NCI-H1694 treated with DMSO at 0.1 percent for 48 hours (cell line): ENCODE measurements at regions not wholly inside any gene's neighbourhood (a gene's known extent, or its start where the extent isn't known, plus 50 kb on each side); places are given as distances from the start of the nearest gene placed in this dataset.
"Not testable (repeated sequence)": the region's sequence is repeated elsewhere in the genome, so short reads cannot be mapped to it uniquely, and the experiment has no call there.

ENCODE experiments used
- DNase-seq: peaks from one replicate; lab custom pipeline; 2025; lab: John Stamatoyannopoulos, UW

- DNase-seq: no peak
Measured at GRCh38 chr1:29409616-29410015, 173.3 kb downstream of the PTPRU start.

GRCh38 chr1:29408831-29409605 is 172.7 kb downstream of the PTPRU start:
- no peak for DNase-seq

- DNase-seq: no peak
Measured at GRCh38 chr1:29406814-29407213, 170.5 kb downstream of the PTPRU start.

- DNase-seq: not testable (repeated sequence)
Measured at GRCh38 chr1:29400203-29400602, 163.9 kb downstream of the PTPRU start.

DNA sequence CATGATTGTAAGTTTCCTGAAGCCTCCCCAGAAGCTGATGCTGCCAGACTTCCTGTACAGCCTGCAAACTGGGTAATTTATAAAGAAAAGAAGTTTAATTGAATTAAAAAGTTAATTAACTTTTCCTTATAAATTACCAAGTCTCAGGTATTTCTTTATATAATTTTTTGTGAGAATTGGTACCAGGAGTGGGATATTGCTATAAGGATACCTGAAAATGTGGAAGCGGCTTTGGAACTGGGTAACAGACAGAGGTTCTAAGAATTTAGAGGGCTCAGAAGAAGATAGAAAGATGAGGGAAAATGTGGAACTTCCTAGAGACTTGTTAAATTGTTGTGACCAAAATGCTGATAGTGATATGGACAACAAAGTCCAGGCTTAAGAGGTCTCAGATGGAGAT is 163.1 kb downstream of the PTPRU start:
- DNase-seq: no peak

- DNase-seq: no peak
Measured at GRCh38 chr1:29398431-29398830, 162.1 kb downstream of the PTPRU start.

DNA sequence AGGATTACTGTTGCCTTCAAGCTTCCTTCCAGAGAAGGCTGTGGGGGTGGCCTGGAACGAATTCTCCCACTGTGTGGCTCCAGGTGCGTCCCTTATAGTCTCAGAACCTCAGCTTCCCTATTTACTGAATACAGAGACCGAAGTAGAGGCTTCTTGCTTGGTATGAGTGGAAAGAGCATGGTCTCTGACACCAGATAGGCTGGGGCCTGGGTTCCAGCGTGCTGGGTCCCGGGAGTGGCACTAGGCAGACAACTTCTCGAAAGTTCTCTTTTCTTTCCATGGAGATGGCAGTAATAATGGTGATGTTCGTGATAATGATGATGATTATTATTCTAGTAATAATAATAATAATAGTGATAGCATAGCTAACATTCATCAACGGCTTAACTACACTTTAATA is 161.7 kb downstream of the PTPRU start:
- no peak for DNase-seq

- DNase-seq: no peak
Measured at GRCh38 chr1:29397256-29397590, 160.9 kb downstream of the PTPRU start.

GRCh38 chr1:29396438-29397255 is 160.3 kb downstream of the PTPRU start:
- peak; percentile 19 for DNase-seq

GRCh38 chr1:29395736-29396437 is 159.6 kb downstream of the PTPRU start:
- DNase-seq: no peak

GRCh38 chr1:29394521-29395225 is 158.4 kb downstream of the PTPRU start:
- no peak for DNase-seq

GRCh38 chr1:29393451-29393826 is 157.1 kb downstream of the PTPRU start:
- DNase-seq: no peak

GRCh38 chr1:29392486-29393450 is 156.4 kb downstream of the PTPRU start:
- DNase-seq: no peak

- no peak for DNase-seq
Measured at GRCh38 chr1:29392036-29392435, 155.7 kb downstream of the PTPRU start.

GRCh38 chr1:29391362-29391880 is 155.1 kb downstream of the PTPRU start:
- DNase-seq: no peak

DNA sequence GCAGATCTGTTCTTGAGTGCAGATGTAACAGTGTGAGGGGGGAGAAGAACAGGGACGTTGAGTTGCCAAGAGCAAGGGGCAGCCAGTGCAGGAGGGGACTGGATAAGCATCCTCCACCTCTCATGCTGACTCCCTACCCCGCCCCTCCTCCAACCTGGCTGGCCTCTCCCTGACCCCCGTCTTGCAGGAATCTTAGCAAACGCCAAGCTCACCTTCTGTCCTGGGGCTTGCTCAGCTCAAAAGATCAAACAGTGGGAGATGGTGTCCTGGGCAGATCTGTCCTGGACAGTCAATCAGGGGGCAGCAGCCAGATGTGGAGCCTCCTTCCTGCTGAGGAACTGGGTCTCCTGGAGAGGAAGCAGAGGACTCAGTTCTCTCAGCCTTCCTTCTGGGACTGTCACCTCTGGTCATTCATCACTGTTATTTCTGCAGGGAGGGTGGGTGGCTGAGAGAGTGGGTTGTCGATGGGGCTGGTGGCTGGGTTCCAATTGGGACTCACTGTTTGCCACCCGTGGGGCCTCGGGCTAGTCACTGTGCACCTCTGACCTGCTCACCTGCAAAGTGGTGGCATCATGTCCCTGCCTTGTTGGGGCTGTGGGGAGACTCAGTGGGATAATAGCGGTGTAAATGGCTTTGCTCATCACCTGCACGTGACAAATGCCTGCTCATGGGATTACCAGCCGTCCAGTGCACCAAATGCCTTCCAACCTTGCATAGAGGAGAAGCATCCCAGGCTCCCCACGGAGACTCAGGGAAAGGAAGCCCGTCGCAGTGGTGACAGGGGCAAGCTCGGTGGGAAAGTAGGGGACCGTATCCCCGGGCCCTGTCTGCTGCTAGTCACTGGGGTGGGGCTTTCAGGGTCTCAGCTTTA is 154.4 kb downstream of the PTPRU start:
- no peak for DNase-seq

DNA sequence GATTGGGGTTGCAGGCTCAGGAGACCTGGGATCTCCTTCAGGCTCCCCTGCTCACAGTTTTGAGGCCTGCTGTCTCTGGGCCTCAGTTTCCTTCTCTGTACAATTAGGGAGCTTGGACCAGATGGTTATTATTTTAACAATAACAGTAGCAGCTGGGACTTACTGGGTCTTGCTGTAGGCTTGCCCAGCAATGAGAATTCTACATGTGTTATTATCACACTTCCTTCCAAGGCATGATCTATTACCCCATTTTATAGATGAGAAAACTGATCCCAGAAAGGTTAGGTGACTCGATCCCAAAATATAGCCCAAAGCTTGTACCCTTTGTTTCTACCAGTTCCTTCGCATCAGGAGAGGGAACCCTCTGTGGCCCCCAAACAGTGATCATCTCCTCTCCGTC is 153.8 kb downstream of the PTPRU start:
- no peak for DNase-seq

DNA sequence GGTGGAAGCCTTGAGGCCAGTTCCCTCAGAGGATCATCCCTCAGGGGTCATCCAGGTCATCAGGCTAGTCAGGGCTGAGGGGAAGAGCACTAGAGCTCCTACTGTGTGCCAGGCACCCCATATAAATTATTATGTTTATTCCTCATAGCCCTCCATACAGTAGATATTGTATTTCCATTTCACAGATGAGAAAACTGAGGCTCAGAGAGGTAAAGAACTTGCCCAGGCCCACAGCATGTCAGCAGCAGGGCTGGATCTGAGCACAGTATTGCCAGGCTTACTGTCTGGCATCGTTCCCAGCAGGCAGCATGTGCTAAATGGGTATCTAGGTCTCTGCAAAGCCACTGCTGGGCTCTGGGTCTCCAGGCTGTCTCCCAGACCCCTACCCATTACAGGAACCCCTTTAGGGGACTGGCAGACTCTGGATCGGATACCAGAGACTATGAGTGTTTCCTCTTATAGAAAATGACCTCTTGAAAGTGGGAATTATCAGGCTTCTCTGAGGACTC is 153.3 kb downstream of the PTPRU start:
- DNase-seq: peak; percentile 32

GRCh38 chr1:29388884-29389283 is 152.6 kb downstream of the PTPRU start:
- DNase-seq: no peak

- DNase-seq: no peak
Measured at GRCh38 chr1:29388170-29388569, 151.8 kb downstream of the PTPRU start.
